ENCODE measurements at regions not wholly inside any gene's neighbourhood (a gene's known extent, or its start where the extent isn't known, plus 50 kb on each side); places are given as distances from the start of the nearest gene placed in this dataset.

- no peak for TF ChIP-seq ZNF398 (CRISPR knock-in tag; IDR thresholded peaks at IDR 0.05)
- TF ChIP-seq ELK1 (CRISPR knock-in tag; IDR thresholded peaks at IDR 0.05): no peak
- TF ChIP-seq ELK3 (CRISPR knock-in tag; IDR thresholded peaks at IDR 0.05): no peak
- TF ChIP-seq THRA (IDR thresholded peaks at IDR 0.05): no peak
- TF ChIP-seq RBFOX2 (IDR thresholded peaks at IDR 0.05; ENCODE audit: low read depth, low read length): no peak
- no peak for TF ChIP-seq TOE1 (IDR thresholded peaks at IDR 0.05; ENCODE audit: borderline replicate concordance)
- no peak for TF ChIP-seq TOE1 (CRISPR knock-in tag; IDR thresholded peaks at IDR 0.05; ENCODE audit: borderline replicate concordance, low read depth)
- TF ChIP-seq CHAMP1 (IDR thresholded peaks at IDR 0.05): no peak
- no peak for TF ChIP-seq ZNF583 (CRISPR knock-in tag; IDR thresholded peaks at IDR 0.05)
- TF ChIP-seq NR2F6 (CRISPR knock-in tag; IDR thresholded peaks at IDR 0.05): no peak
- TF ChIP-seq COPS2 (conservative IDR thresholded peaks at IDR 0.05): no peak
- no peak for TF ChIP-seq SIX5 (IDR thresholded peaks at IDR 0.05; ENCODE audit: borderline replicate concordance in 1 of 2, insufficient read depth in 1 of 2, low read depth in 1 of 2, low read length in 2 of 2)
- TF ChIP-seq SP1 (CRISPR knock-in tag; IDR thresholded peaks at IDR 0.05): no peak
- no peak for TF ChIP-seq ZNF696 (CRISPR knock-in tag; conservative IDR thresholded peaks at IDR 0.05)
- TF ChIP-seq RBM34 (IDR thresholded peaks at IDR 0.05; ENCODE audit: borderline replicate concordance, insufficient read depth, low read length): no peak
- no peak for TF ChIP-seq KLF6 (CRISPR knock-in tag; IDR thresholded peaks at IDR 0.05; ENCODE audit: borderline replicate concordance)
- TF ChIP-seq CREB3L1 (IDR thresholded peaks at IDR 0.05; ENCODE audit: borderline replicate concordance, low read depth): no peak
- no peak for TF ChIP-seq FOSL1 (tag; conservative IDR thresholded peaks at IDR 0.05)
- no peak for TF ChIP-seq GTF2A2 (tag; IDR thresholded peaks at IDR 0.05)
- TF ChIP-seq SREBF2 (CRISPR knock-in tag; IDR thresholded peaks at IDR 0.05): no peak
Observed at GRCh38 chr7:94338921-94339371, 55.7 kb upstream of the COL1A2 start (continued).
